Esophagus squamous epithelium (tissue), 5 donors: ENCODE measurements at regions not wholly inside any gene's neighbourhood (a gene's known extent, or its start where the extent isn't known, plus 50 kb on each side); places are given as distances from the start of the nearest gene placed in this dataset.

Source experiments
- DNase-seq: peaks from one replicate; lab custom pipeline; 2025; lab: John Stamatoyannopoulos, UW
- H3K27ac ChIP-seq, 4 donors: fragments of 200-600 bp; sonication (generic); one replicate each; pipeline ENCODE4 v1.5.1; 2016 to 2019; ENCODE audit warnings: mild to moderate bottlenecking in 1 of 4
- H3K27me3 ChIP-seq, 4 donors: fragments of 200-600 bp; sonication (generic); 1 replicate in 3 of 4; 2 replicates in 1 of 4; pipeline versions ENCODE4 v1.5.1 to v1.6.0; 2017 to 2021; ENCODE audit warnings: antibody characterized with exemption in 1 of 4
- H3K36me3 ChIP-seq, 3 donors: fragments of 200-600 bp; sonication (generic); one replicate each; pipeline ENCODE4 v1.5.1; 2016 to 2019
- H3K4me1 ChIP-seq, 3 donors: fragments of 200-600 bp; sonication (generic); one replicate each; pipeline ENCODE4 v1.5.1; 2017 to 2019
- H3K4me3 ChIP-seq, 4 donors: fragments of 200-600 bp; sonication (generic); 1 replicate in 3 of 4; 2 replicates in 1 of 4; pipeline ENCODE4 v1.5.1; 2016 to 2019; ENCODE audit warnings: mild to moderate bottlenecking in 2 of 4, moderate library complexity in 1 of 4
- H3K9me3 ChIP-seq, 3 donors: fragments of 200-600 bp; sonication (generic); one replicate each; pipeline ENCODE4 v1.5.1; 2016 to 2019
- CTCF ChIP-seq, 6 experiments: fragments of 450-650 bp in 4 of 6; fragments of 200-600 bp in 2 of 6; sonication (generic) in 2 of 6; IDR thresholded peaks; one replicate each; pipeline ENCODE4 v1.5.1; 2016 to 2019; ENCODE audit warnings: antibody characterized with exemption in 6 of 6, mild to moderate bottlenecking in 4 of 6, moderate library complexity in 4 of 6
- POLR2A ChIP-seq, 4 donors: fragments of 450-650 bp; IDR thresholded peaks; one replicate each; pipeline ENCODE4 v1.6.1; 2017; ENCODE audit warnings: antibody characterized with exemption in 4 of 4, mild to moderate bottlenecking in 4 of 4, moderate library complexity in 3 of 4
- WGBS, 2 donors: methylation state at CpG; one replicate each; pipeline ENCODE4 v1.1.5; 2018; 5-methylcytosine and 5-hydroxymethylcytosine counted together
- intact Hi-C: fragments of 100-400 bp; cut with DNase I; formaldehyde crosslinking; loops from one replicate; pipeline ENCODE4 v1.15.0; 2022
- donor health status: DM: yes; HTN: yes; CAD: no.

- DNase-seq: no peak
- intact Hi-C loops: no loop called here
These were observed 729.1 kb downstream of the NOVA1 start for GRCh38 chr14:25868521-25869314.

DNA sequence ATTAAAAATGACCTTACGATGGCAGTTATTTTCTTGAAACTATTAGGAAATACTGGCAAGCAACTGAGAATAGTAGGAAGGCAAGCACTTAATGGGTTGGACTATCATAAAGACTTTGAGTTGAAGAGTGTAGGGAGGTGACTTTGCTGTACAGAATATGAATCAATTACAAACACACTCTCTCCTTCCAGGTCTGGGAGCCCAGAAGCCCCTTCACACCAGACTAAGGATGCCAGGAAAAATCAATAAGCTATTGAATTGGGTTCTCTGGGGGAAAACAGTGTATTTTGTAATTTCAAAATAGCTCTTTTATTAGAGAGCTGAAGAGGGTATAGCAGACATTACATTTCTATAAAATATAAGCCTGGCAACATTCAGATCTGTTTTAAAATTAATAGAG lies 736.4 kb downstream of the NOVA1 start:
- TF ChIP-seq POLR2A (IDR thresholded peaks at IDR 0.05): no peak
- TF ChIP-seq CTCF (IDR thresholded peaks at IDR 0.05): no peak
- Histone ChIP-seq H3K27me3 (no peaks in the 10 kb centered on the region), H3K4me1 (no peaks in the 10 kb centered on the region), H3K4me3 (no peak overlapping the region), H3K36me3 (no peaks in the 10 kb centered on the region), H3K9me3 (no peaks in the 10 kb centered on the region), H3K27ac (no peak overlapping the region)
- WGBS, 2 donors: 63 to 82% methylated on average over 1 of the region's 1 CpG
- intact Hi-C loops: no loop called here
- DNase-seq: no peak

More at GRCh38 chr14:25868521-25869314, 729.1 kb downstream of the NOVA1 start:
- TF ChIP-seq POLR2A (IDR thresholded peaks at IDR 0.05) (no peak), CTCF (IDR thresholded peaks at IDR 0.05) (no peak)
- no peak overlapping the region for H3K4me3 ChIP-seq
- H3K9me3 ChIP-seq: no peaks in the 10 kb centered on the region
- H3K36me3 ChIP-seq: no peaks in the 10 kb centered on the region
- no peak overlapping the region for H3K27ac ChIP-seq
- 58 to 61% methylated on average over 6 of the region's 6 CpGs for WGBS, 2 donors
- no peaks in the 10 kb centered on the region for H3K4me1 ChIP-seq
- no peaks in the 10 kb centered on the region for H3K27me3 ChIP-seq

- intact Hi-C loops: no loop called here
- no peak for TF ChIP-seq CTCF (IDR thresholded peaks at IDR 0.05)
- no peak for TF ChIP-seq POLR2A (IDR thresholded peaks at IDR 0.05)
These were observed 749.2 kb downstream of the NOVA1 start for GRCh38 chr14:25848601-25849000.

DNA sequence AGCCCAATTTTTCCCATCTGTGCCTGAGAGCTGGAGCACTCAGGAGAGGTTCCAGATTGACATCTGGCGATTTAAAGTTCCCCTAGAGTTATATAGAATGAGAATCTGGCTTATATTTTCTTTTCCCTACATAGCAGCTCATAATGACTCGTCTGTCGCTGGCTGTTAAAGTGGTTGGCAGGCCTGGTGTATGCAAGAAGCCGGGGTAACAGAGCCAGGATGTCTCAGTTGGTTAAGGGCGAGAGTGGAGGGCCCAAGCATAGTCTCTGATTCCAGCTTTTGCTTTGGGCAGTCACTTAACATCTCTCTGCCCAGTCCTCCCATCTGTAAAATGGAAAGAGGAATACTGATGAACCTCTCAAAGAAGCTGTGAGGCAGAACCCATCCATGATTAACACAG lies 751.6 kb downstream of the NOVA1 start:
- Histone ChIP-seq H3K27ac (no peak overlapping the region), H3K4me3 (no peak overlapping the region), H3K36me3 (no peaks in the 10 kb centered on the region), H3K4me1 (no peaks in the 10 kb centered on the region), H3K9me3 (no peaks in the 10 kb centered on the region), H3K27me3 (no peaks in the 10 kb centered on the region)
- DNase-seq: no peak
- intact Hi-C loops: no loop called here
- WGBS, 2 donors: 75 to 80% methylated on average over 5 of the region's 5 CpGs
- TF ChIP-seq CTCF (IDR thresholded peaks at IDR 0.05) (no peak), POLR2A (IDR thresholded peaks at IDR 0.05) (no peak)

More at GRCh38 chr14:25848601-25849000, 749.2 kb downstream of the NOVA1 start:
- H3K4me3 ChIP-seq: no peak overlapping the region
- no peak overlapping the region for H3K27ac ChIP-seq
- no peaks in the 10 kb centered on the region for H3K9me3 ChIP-seq
- H3K4me1 ChIP-seq: no peaks in the 10 kb centered on the region
- H3K27me3 ChIP-seq: no peaks in the 10 kb centered on the region
- WGBS, 2 donors: 63 to 75% methylated on average over 2 of the region's 2 CpGs
- DNase-seq: no peak
- H3K36me3 ChIP-seq: no peaks in the 10 kb centered on the region
